GM12878 (cell line): ENCODE measurements at regions not wholly inside any gene's neighbourhood (a gene's known extent, or its start where the extent isn't known, plus 50 kb on each side); places are given as distances from the start of the nearest gene placed in this dataset.

Experiments
- ATAC-seq: fragments of 200-7000 bp; cut with Tn5 transposase; 3 replicates; pipeline ENCODE4 v1.9.1; 2020; ENCODE audit warnings: mild to moderate bottlenecking, moderate library complexity
- BruUV-seq: library from RNA; stranded (reverse); fragments of 400-500 nt; replicated peaks from 2 replicates; lab custom pipeline; 2021; lab: Mats Ljungman, UMichigan
- CTCF ChIA-PET: fragments of 300-600 bp; sonication (Branson Sonifier 250); formaldehyde crosslinking; extraction: SDS; loops from one replicate; lab custom pipeline; 2021; ENCODE audit warnings: inconsistent platforms; lab: Yijun Ruan, JAX
- POLR2A ChIA-PET: fragments of 350-600 bp; formaldehyde crosslinking; extraction: SDS; loops from one replicate; lab custom pipeline; 2021; ENCODE audit warnings: inconsistent platforms; lab: Charles Lee
- RAD21 ChIA-PET: fragments of 300-600 bp; sonication (Branson Sonifier 250); formaldehyde crosslinking; loops from one replicate; lab custom pipeline; 2023; ENCODE audit warnings: antibody characterized with exemption; ENCODE audit not compliant: unreplicated experiment; lab: Charles Lee
- SMC1A ChIA-PET: fragments of 300-600 bp; sonication (Branson Sonifier 250); formaldehyde crosslinking; loops from one replicate; lab custom pipeline; 2023; ENCODE audit not compliant: unreplicated experiment, uncharacterized antibody; lab: Charles Lee
- DNase-seq: peaks from one replicate; pipeline ENCODE4 v3.0.0-alpha.2; 2011; ENCODE audit warnings: low read depth, low spot score
- FAIRE-seq: peaks from 3 replicates; lab custom pipeline; 2011; peaks lifted over from hg19 to GRCh38; lab: Jason Lieb, UNC
- H2AFZ ChIP-seq: 2 replicates; pipeline ENCODE4 v1.6.0; 2011; ENCODE audit warnings: low read depth, low read length, control low read depth; ENCODE audit not compliant: control insufficient read depth
- H3K27ac ChIP-seq: 2 replicates; pipeline ENCODE4 v1.5.1; 2011; ENCODE audit warnings: control low read depth; ENCODE audit not compliant: control insufficient read depth, insufficient read depth
- H3K27me3 ChIP-seq, 2 experiments: replicated peaks in 1 of 2; 2 replicates each; pipeline versions ENCODE4 v1.6.0 to v1.6.1; 2011; ENCODE audit warnings: low read length in 1 of 2; ENCODE audit not compliant: control insufficient read depth in 2 of 2, insufficient read depth in 2 of 2
- H3K36me3 ChIP-seq, 2 experiments: 2 replicates each; pipeline ENCODE4 v1.5.1; 2011; ENCODE audit warnings: low read length in 1 of 2; ENCODE audit not compliant: control insufficient read depth in 2 of 2, insufficient read depth in 2 of 2
- H3K4me1 ChIP-seq: 2 replicates; pipeline ENCODE4 v1.6.1; 2011; ENCODE audit warnings: mild to moderate bottlenecking, low read length, moderate library complexity, mixed read lengths; ENCODE audit not compliant: control insufficient read depth, insufficient read depth
- H3K4me2 ChIP-seq: 2 replicates; pipeline ENCODE4 v1.6.0; 2011; ENCODE audit warnings: control low read depth; ENCODE audit not compliant: control insufficient read depth, insufficient read depth
- H3K4me3 ChIP-seq: fragments of 200-600 bp; sonication (generic); 2 replicates; pipeline ENCODE4 v1.5.1; 2016
- H3K79me2 ChIP-seq: 2 replicates; pipeline ENCODE4 v1.6.0; 2011; ENCODE audit warnings: low read length; ENCODE audit not compliant: control insufficient read depth, insufficient read depth
- H3K9ac ChIP-seq: 2 replicates; pipeline ENCODE4 v1.8.0; 2011; ENCODE audit warnings: low read length, control low read depth, mixed read lengths; ENCODE audit not compliant: control insufficient read depth, insufficient read depth
- H3K9me3 ChIP-seq: replicated peaks from 3 replicates; pipeline ENCODE4 v1.5.1; 2011; ENCODE audit warnings: mild to moderate bottlenecking, low read length; ENCODE audit not compliant: control insufficient read depth, insufficient read depth
- H4K20me1 ChIP-seq: 2 replicates; pipeline ENCODE4 v1.6.0; 2011; ENCODE audit not compliant: control insufficient read depth, insufficient read depth
- CBFB ChIP-seq: IDR thresholded peaks from 2 replicates; pipeline ENCODE4 v1.6.1; 2016; ENCODE audit warnings: antibody characterized with exemption, low read depth
- CHD2 ChIP-seq: IDR thresholded peaks from 2 replicates; pipeline ENCODE4 v1.6.1; 2011; ENCODE audit warnings: low read depth, low read length, improper control_type of control experiment, borderline replicate concordance
- EED ChIP-seq: sonication (generic); IDR thresholded peaks from 2 replicates; pipeline ENCODE4 v1.6.1; 2016; ENCODE audit warnings: antibody characterized with exemption, low read depth
- FOXM1 ChIP-seq: IDR thresholded peaks from 2 replicates; pipeline ENCODE4 v1.6.1; 2012; ENCODE audit warnings: low read depth, mild to moderate bottlenecking, inconsistent platforms, low read length, moderate library complexity
- HDGF ChIP-seq: fragments of 450-650 bp; IDR thresholded peaks from 2 replicates; pipeline ENCODE4 v1.6.1; 2016; ENCODE audit warnings: antibody characterized with exemption
- POLR2A ChIP-seq: IDR thresholded peaks from 2 replicates; pipeline ENCODE4 v1.6.1; 2011; ENCODE audit warnings: low read depth, mild to moderate bottlenecking, low read length
- SREBF1 ChIP-seq: IDR thresholded peaks from 2 replicates; pipeline ENCODE4 v1.6.1; 2012; ENCODE audit warnings: mild to moderate bottlenecking, low read length
- TBL1XR1 ChIP-seq: IDR thresholded peaks from 2 replicates; pipeline ENCODE4 v1.6.1; 2012; ENCODE audit warnings: low read depth, low read length, improper control_type of control experiment
- ZNF24 ChIP-seq: fragments of 450-650 bp; IDR thresholded peaks from 2 replicates; pipeline ENCODE4 v1.6.1; 2017; ENCODE audit warnings: antibody characterized with exemption, mild to moderate bottlenecking
- WGBS: methylation state at CpG from one replicate; pipeline ENCODE4 v1.1.6; 2016; ENCODE audit warnings: low lambda C conversion rate; ENCODE audit not compliant: insufficient replicate concordance, insufficient coverage; ENCODE audit errors: missing lambda C conversion rate; 5-methylcytosine and 5-hydroxymethylcytosine counted together
- in situ Hi-C: fragments of 300-500 bp; cut with MboI; formaldehyde crosslinking; loops from 9 replicates; pipeline ENCODE4 v1.14.3; 2018; ENCODE audit warnings: mixed read lengths
- intact Hi-C: fragments of 100-400 bp; cut with micrococcal nuclease; formaldehyde crosslinking; loops from one replicate; pipeline ENCODE4 v1.14.2; 2022; ENCODE audit not compliant: unreplicated experiment
- TF ChIP-seq, protein P1 (sequence below): fragments of 450-650 bp; IDR thresholded peaks from 2 replicates; pipeline ENCODE4 v1.6.1; 2016; ENCODE audit warnings: mild to moderate bottlenecking, moderate library complexity, borderline replicate concordance
- TF ChIP-seq, protein P2 (sequence below): IDR thresholded peaks from 2 replicates; pipeline ENCODE4 v1.6.1; 2012; ENCODE audit warnings: low read depth, low read length, improper control_type of control experiment
- TF ChIP-seq, protein P3 (sequence below): fragments of 450-650 bp; conservative IDR thresholded peaks from 2 replicates; pipeline ENCODE4 v1.6.1; 2017; ENCODE audit warnings: mild to moderate bottlenecking, moderate library complexity
- TF ChIP-seq, protein P4 (sequence below): fragments of 450-650 bp; IDR thresholded peaks from 2 replicates; pipeline ENCODE4 v1.6.1; 2018; ENCODE audit warnings: borderline replicate concordance, mild to moderate bottlenecking; ENCODE audit not compliant: partially characterized antibody
- TF ChIP-seq, protein P5 (sequence below): IDR thresholded peaks from 2 replicates; pipeline ENCODE4 v1.6.1; 2011; ENCODE audit warnings: borderline replicate concordance, low read depth, mild to moderate bottlenecking, moderate library complexity, low read length; ENCODE audit not compliant: insufficient read depth, poor library complexity, severe bottlenecking

DNA sequence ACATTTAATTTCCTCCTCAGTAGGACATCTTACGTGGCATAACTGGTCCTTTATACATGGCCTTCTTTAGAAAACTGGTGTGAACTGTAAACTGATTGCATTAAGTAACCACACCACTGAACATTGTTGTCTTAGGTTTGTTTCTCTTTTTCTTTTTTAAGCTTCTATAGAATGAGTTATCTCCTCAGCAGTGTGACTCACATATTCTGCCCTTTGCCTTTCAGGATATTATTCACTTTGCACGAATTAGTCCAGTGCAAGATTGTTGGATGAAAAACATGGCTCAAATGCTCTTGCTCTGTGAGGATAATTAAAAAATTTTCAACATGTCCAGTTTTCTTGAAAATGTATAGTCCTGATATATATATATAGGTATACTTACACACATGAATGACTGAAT, 147.6 kb downstream of the KBTBD8 start (continued):
- TF ChIP-seq, protein P1, sequence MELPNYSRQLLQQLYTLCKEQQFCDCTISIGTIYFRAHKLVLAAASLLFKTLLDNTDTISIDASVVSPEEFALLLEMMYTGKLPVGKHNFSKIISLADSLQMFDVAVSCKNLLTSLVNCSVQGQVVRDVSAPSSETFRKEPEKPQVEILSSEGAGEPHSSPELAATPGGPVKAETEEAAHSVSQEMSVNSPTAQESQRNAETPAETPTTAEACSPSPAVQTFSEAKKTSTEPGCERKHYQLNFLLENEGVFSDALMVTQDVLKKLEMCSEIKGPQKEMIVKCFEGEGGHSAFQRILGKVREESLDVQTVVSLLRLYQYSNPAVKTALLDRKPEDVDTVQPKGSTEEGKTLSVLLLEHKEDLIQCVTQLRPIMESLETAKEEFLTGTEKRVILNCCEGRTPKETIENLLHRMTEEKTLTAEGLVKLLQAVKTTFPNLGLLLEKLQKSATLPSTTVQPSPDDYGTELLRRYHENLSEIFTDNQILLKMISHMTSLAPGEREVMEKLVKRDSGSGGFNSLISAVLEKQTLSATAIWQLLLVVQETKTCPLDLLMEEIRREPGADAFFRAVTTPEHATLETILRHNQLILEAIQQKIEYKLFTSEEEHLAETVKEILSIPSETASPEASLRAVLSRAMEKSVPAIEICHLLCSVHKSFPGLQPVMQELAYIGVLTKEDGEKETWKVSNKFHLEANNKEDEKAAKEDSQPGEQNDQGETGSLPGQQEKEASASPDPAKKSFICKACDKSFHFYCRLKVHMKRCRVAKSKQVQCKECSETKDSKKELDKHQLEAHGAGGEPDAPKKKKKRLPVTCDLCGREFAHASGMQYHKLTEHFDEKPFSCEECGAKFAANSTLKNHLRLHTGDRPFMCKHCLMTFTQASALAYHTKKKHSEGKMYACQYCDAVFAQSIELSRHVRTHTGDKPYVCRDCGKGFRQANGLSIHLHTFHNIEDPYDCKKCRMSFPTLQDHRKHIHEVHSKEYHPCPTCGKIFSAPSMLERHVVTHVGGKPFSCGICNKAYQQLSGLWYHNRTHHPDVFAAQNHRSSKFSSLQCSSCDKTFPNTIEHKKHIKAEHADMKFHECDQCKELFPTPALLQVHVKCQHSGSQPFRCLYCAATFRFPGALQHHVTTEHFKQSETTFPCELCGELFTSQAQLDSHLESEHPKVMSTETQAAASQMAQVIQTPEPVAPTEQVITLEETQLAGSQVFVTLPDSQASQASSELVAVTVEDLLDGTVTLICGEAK: no peak
- no peak for TF ChIP-seq CHD2
- TF ChIP-seq HDGF: no peak
- no peak for TF ChIP-seq POLR2A
- TF ChIP-seq FOXM1: no peak
- TF ChIP-seq, protein P2, sequence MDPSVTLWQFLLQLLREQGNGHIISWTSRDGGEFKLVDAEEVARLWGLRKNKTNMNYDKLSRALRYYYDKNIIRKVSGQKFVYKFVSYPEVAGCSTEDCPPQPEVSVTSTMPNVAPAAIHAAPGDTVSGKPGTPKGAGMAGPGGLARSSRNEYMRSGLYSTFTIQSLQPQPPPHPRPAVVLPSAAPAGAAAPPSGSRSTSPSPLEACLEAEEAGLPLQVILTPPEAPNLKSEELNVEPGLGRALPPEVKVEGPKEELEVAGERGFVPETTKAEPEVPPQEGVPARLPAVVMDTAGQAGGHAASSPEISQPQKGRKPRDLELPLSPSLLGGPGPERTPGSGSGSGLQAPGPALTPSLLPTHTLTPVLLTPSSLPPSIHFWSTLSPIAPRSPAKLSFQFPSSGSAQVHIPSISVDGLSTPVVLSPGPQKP: no peak
- no peak for TF ChIP-seq CBFB
- TF ChIP-seq, all 136 proteins: peak for 0

DNA sequence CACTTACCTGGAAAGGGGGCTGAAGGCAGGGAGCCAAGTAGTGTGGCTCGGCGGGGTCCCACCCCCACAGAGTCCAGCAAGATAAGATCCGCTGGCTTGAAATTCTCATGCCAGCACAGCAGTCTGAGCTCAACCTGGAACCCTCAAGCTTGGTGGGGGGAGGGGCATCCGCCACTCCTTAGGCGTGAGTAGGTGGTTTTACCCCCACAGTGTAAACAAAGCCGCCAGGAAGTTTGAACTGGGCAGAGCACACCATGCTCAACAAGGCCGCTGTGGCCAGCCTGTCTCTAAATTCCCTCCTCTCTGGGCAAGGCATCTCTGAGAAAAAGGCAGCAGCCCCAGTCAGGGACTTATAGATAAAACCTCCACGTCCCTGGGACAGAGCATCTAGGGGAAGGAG, 156.3 kb downstream of the KBTBD8 start:
- intact Hi-C loops (no loop called here), in situ Hi-C loops (no loop called here)
- Histone ChIP-seq H3K27ac (no peak overlapping the region), H3K27me3 (no peaks in the 10 kb centered on the region), H3K4me2 (no peak overlapping the region), H4K20me1 (no peaks in the 10 kb centered on the region), H2AFZ (no peak overlapping the region), H3K4me3 (no peak overlapping the region), H3K36me3 (no peaks in the 10 kb centered on the region), H3K9ac (no peak overlapping the region), H3K79me2 (no peaks in the 10 kb centered on the region), H3K9me3 (no peaks in the 10 kb centered on the region), H3K4me1 (no peaks in the 10 kb centered on the region)
- CTCF ChIA-PET: no interaction called here
- DNase-seq (no peak), FAIRE-seq (no peak), ATAC-seq (no peak)
- BruUV-seq: no TSS peak
- POLR2A ChIA-PET: no interaction called here
- RAD21 ChIA-PET: no interaction called here
- WGBS: 69% methylated on average over 8 of the region's 8 CpGs
- SMC1A ChIA-PET: no interaction called here
- TF ChIP-seq SREBF1 (no peak), TBL1XR1 (no peak), ZNF24 (no peak), EED (no peak)
- TF ChIP-seq, protein P3, sequence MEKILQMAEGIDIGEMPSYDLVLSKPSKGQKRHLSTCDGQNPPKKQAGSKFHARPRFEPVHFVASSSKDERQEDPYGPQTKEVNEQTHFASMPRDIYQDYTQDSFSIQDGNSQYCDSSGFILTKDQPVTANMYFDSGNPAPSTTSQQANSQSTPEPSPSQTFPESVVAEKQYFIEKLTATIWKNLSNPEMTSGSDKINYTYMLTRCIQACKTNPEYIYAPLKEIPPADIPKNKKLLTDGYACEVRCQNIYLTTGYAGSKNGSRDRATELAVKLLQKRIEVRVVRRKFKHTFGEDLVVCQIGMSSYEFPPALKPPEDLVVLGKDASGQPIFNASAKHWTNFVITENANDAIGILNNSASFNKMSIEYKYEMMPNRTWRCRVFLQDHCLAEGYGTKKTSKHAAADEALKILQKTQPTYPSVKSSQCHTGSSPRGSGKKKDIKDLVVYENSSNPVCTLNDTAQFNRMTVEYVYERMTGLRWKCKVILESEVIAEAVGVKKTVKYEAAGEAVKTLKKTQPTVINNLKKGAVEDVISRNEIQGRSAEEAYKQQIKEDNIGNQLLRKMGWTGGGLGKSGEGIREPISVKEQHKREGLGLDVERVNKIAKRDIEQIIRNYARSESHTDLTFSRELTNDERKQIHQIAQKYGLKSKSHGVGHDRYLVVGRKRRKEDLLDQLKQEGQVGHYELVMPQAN: no peak
- TF ChIP-seq, protein P4, sequence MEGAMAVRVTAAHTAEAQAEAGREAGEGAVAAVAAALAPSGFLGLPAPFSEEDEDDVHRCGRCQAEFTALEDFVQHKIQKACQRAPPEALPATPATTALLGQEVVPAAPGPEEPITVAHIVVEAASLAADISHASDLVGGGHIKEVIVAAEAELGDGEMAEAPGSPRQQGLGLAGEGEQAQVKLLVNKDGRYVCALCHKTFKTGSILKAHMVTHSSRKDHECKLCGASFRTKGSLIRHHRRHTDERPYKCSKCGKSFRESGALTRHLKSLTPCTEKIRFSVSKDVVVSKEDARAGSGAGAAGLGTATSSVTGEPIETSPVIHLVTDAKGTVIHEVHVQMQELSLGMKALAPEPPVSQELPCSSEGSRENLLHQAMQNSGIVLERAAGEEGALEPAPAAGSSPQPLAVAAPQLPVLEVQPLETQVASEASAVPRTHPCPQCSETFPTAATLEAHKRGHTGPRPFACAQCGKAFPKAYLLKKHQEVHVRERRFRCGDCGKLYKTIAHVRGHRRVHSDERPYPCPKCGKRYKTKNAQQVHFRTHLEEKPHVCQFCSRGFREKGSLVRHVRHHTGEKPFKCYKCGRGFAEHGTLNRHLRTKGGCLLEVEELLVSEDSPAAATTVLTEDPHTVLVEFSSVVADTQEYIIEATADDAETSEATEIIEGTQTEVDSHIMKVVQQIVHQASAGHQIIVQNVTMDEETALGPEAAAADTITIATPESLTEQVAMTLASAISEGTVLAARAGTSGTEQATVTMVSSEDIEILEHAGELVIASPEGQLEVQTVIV: no peak
- TF ChIP-seq, protein P5, sequence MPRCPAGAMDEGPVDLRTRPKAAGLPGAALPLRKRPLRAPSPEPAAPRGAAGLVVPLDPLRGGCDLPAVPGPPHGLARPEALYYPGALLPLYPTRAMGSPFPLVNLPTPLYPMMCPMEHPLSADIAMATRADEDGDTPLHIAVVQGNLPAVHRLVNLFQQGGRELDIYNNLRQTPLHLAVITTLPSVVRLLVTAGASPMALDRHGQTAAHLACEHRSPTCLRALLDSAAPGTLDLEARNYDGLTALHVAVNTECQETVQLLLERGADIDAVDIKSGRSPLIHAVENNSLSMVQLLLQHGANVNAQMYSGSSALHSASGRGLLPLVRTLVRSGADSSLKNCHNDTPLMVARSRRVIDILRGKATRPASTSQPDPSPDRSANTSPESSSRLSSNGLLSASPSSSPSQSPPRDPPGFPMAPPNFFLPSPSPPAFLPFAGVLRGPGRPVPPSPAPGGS: no peak
